H9 (cell line): ENCODE measurements at regions not wholly inside any gene's neighbourhood (a gene's known extent, or its start where the extent isn't known, plus 50 kb on each side); places are given as distances from the start of the nearest gene placed in this dataset.

Experiments used
- DNase-seq: peaks from one replicate; pipeline ENCODE4 v3.0.0-alpha.2; 2017
- H2AFZ ChIP-seq: one replicate; pipeline ENCODE4 v1.6.1; 2013; ENCODE audit warnings: mild to moderate bottlenecking, low read length, control low read depth, moderate library complexity
- H2AK5ac ChIP-seq: 2 replicates; pipeline ENCODE4 v1.6.1; 2013; ENCODE audit warnings: low read length, control low read depth, mixed read lengths; ENCODE audit not compliant: insufficient read length
- H2BK120ac ChIP-seq: one replicate; pipeline ENCODE4 v1.6.1; 2013; ENCODE audit warnings: low read depth, mild to moderate bottlenecking, low read length, control low read depth, inconsistent platforms; ENCODE audit not compliant: poor library complexity, severe bottlenecking
- H2BK12ac ChIP-seq: 2 replicates; pipeline ENCODE4 v1.6.1; 2013; ENCODE audit warnings: low read length, control low read depth, mixed read lengths, low read depth; ENCODE audit not compliant: insufficient read length
- H2BK15ac ChIP-seq: 2 replicates; pipeline ENCODE4 v1.6.1; 2013; ENCODE audit warnings: low read depth, low read length, control low read depth
- H2BK20ac ChIP-seq: one replicate; pipeline ENCODE4 v1.6.1; 2013; ENCODE audit warnings: low read depth, mild to moderate bottlenecking, low read length, control low read depth, inconsistent platforms; ENCODE audit not compliant: poor library complexity, severe bottlenecking
- H2BK5ac ChIP-seq: 2 replicates; pipeline ENCODE4 v1.6.1; 2013; ENCODE audit warnings: low read length, control low read depth, mixed read lengths; ENCODE audit not compliant: insufficient read length
- H3K14ac ChIP-seq: 2 replicates; pipeline ENCODE4 v1.6.1; 2013; ENCODE audit warnings: low read length, control low read depth; ENCODE audit not compliant: insufficient read depth
- H3K18ac ChIP-seq: 2 replicates; pipeline ENCODE4 v1.6.1; 2013; ENCODE audit warnings: low read depth, mild to moderate bottlenecking, mixed read lengths, low read length, control low read depth; ENCODE audit not compliant: insufficient read length
- H3K23ac ChIP-seq: 2 replicates; pipeline ENCODE4 v1.6.1; 2013; ENCODE audit warnings: low read length, control low read depth, mixed read lengths, low read depth; ENCODE audit not compliant: insufficient read length
- H3K23me2 ChIP-seq: 2 replicates; pipeline ENCODE4 v1.6.1; 2013; ENCODE audit warnings: low read depth, mild to moderate bottlenecking, mixed read lengths, low read length, control low read depth; ENCODE audit not compliant: insufficient read length, poor library complexity, severe bottlenecking
- H3K27ac ChIP-seq: 2 replicates; pipeline ENCODE4 v1.5.1; 2013; ENCODE audit warnings: low read length, control low read depth, mixed read lengths, low read depth; ENCODE audit not compliant: insufficient read length
- H3K27me3 ChIP-seq: 2 replicates; pipeline ENCODE4 v1.6.1; 2013; ENCODE audit warnings: low read length, control low read depth, inconsistent platforms; ENCODE audit not compliant: insufficient read depth
- H3K4ac ChIP-seq: 2 replicates; pipeline ENCODE4 v1.6.1; 2013; ENCODE audit warnings: low read depth, mild to moderate bottlenecking, control low read depth, inconsistent platforms, low read length, moderate library complexity
- H3K4me1 ChIP-seq: 2 replicates; pipeline ENCODE4 v1.6.1; 2013; ENCODE audit warnings: low read length, control low read depth, inconsistent platforms; ENCODE audit not compliant: insufficient read depth
- H3K4me2 ChIP-seq: 2 replicates; pipeline ENCODE4 v1.6.1; 2013; ENCODE audit warnings: low read length, control low read depth, mixed read lengths; ENCODE audit not compliant: insufficient read length, insufficient read depth
- H3K56ac ChIP-seq: 2 replicates; pipeline ENCODE4 v1.6.1; 2013; ENCODE audit warnings: low read depth, mild to moderate bottlenecking, mixed read lengths, low read length, control low read depth; ENCODE audit not compliant: insufficient read length
- H3K79me1 ChIP-seq: 2 replicates; pipeline ENCODE4 v1.6.1; 2013; ENCODE audit warnings: low read depth, mild to moderate bottlenecking, moderate library complexity, low read length, control low read depth, inconsistent platforms; ENCODE audit not compliant: insufficient read depth, poor library complexity, severe bottlenecking
- H3K79me2 ChIP-seq: 2 replicates; pipeline ENCODE4 v1.6.1; 2013; ENCODE audit warnings: low read length, control low read depth, inconsistent platforms; ENCODE audit not compliant: insufficient read depth
- H3K9ac ChIP-seq: 2 replicates; pipeline ENCODE4 v1.6.1; 2013; ENCODE audit warnings: low read length, control low read depth, mixed read lengths; ENCODE audit not compliant: insufficient read length; ENCODE audit errors: extremely low read depth
- H3K9me3 ChIP-seq: one replicate; pipeline ENCODE4 v1.6.1; 2013; ENCODE audit warnings: low read depth, low read length, inconsistent platforms; ENCODE audit not compliant: control insufficient read depth
- H3T11ph ChIP-seq: one replicate; pipeline ENCODE4 v1.6.1; 2013; ENCODE audit warnings: mild to moderate bottlenecking, low read length, control low read depth, inconsistent platforms
- H4K20me1 ChIP-seq: one replicate; pipeline ENCODE4 v1.6.1; 2013; ENCODE audit not compliant: control insufficient read depth, insufficient read length, insufficient read depth
- H4K5ac ChIP-seq: 2 replicates; pipeline ENCODE4 v1.6.1; 2013; ENCODE audit warnings: low read depth, mild to moderate bottlenecking, mixed read lengths, low read length, control low read depth; ENCODE audit not compliant: insufficient read length
- H4K8ac ChIP-seq: replicated peaks from 2 replicates; pipeline ENCODE4 v1.6.1; 2013; ENCODE audit warnings: low read length, control low read depth, mixed read lengths, low read depth; ENCODE audit not compliant: insufficient read length
- H4K91ac ChIP-seq: 2 replicates; pipeline ENCODE4 v1.6.1; 2013; ENCODE audit warnings: low read depth, mild to moderate bottlenecking, moderate library complexity, mixed read lengths, low read length, control low read depth; ENCODE audit not compliant: insufficient read length
- H3K27ac Mint-ChIP-seq, 3 experiments: 2 replicates in 2 of 3; 3 replicates in 1 of 3; pipeline ENCODE4 v1.8.0; 2020 to 2021; ENCODE audit warnings: mixed read lengths in 3 of 3, mild to moderate bottlenecking in 1 of 3, moderate library complexity in 1 of 3
- H3K27me3 Mint-ChIP-seq: 2 replicates; pipeline ENCODE4 v1.8.0; 2021; ENCODE audit warnings: low read depth, mild to moderate bottlenecking, moderate library complexity, mixed read lengths
- H3K36me3 Mint-ChIP-seq, 3 experiments: 2 replicates in 2 of 3; 3 replicates in 1 of 3; pipeline ENCODE4 v1.8.0; 2020 to 2021; ENCODE audit warnings: low read depth in 3 of 3, mixed read lengths in 3 of 3; ENCODE audit not compliant: insufficient read depth in 1 of 3
- H3K4me1 Mint-ChIP-seq, 2 experiments: 2 replicates each; pipeline ENCODE4 v1.8.0; 2020; ENCODE audit warnings: mixed read lengths in 2 of 2
- H3K4me3 Mint-ChIP-seq, 2 experiments: 2 replicates in 1 of 2; 3 replicates in 1 of 2; pipeline ENCODE4 v1.8.0; 2020 to 2021; ENCODE audit warnings: mild to moderate bottlenecking in 2 of 2, mixed read lengths in 2 of 2, moderate library complexity in 1 of 2
- H3K9me3 Mint-ChIP-seq, 2 experiments: 2 replicates in 1 of 2; 3 replicates in 1 of 2; pipeline ENCODE4 v1.8.0; 2020; ENCODE audit warnings: mild to moderate bottlenecking in 2 of 2, mixed read lengths in 2 of 2, moderate library complexity in 1 of 2
- CTCF ChIP-seq: fragments of 200-600 bp; sonication (generic); conservative IDR thresholded peaks from 3 replicates; pipeline ENCODE4 v1.8.0; 2021; ENCODE audit warnings: antibody characterized with exemption, mild to moderate bottlenecking
- WGBS: extraction: QIAGEN DNeasy Blood & Tissue Kit; methylation state at CpG from one replicate; pipeline ENCODE4 v1.1.7; 2013; ENCODE audit warnings: missing lambda C conversion rate, low lambda C conversion rate, mixed read lengths; ENCODE audit not compliant: insufficient read length; ENCODE audit errors: extremely low coverage; 5-methylcytosine and 5-hydroxymethylcytosine counted together

- H3K27me3 Mint-ChIP-seq, result no peaks in the 10 kb centered on the region
- Histone ChIP-seq H3T11ph (no peak overlapping the region), H3K4me1 (no peaks in the 10 kb centered on the region), H3K79me2 (no peaks in the 10 kb centered on the region), H2BK120ac (no peak overlapping the region), H2AFZ (no peak overlapping the region), H3K4ac (no peak overlapping the region), H3K27ac (no peak overlapping the region), H4K20me1 (no peaks in the 10 kb centered on the region), H4K5ac (no peak overlapping the region), H3K23ac (no peak overlapping the region), H4K8ac (no peak overlapping the region), H2BK15ac (no peak overlapping the region), H3K18ac (no peak overlapping the region), H4K91ac (no peak overlapping the region), H2BK20ac (no peak overlapping the region), H3K9me3 (peaks cover 6% of the 10 kb centered on the region), H3K9ac (no peak overlapping the region), H2BK12ac (no peak overlapping the region), H3K27me3 (no peaks in the 10 kb centered on the region), H2BK5ac (no peak overlapping the region), H3K56ac (no peak overlapping the region), H3K14ac (no peak overlapping the region), H3K79me1 (no peaks in the 10 kb centered on the region), H3K23me2 (no peaks in the 10 kb centered on the region), H3K4me2 (no peak overlapping the region), H2AK5ac (no peak overlapping the region)
- no CpG with 5 or more reads among the region's 2 CpGs for WGBS
- H3K36me3 Mint-ChIP-seq, result peaks cover 8 to 25% (median 13%) of the 10 kb centered on the region in 3 experiments
- no peak overlapping the region for H3K27ac Mint-ChIP-seq
- DNase-seq, result no peak
- no peak overlapping the region for H3K4me3 Mint-ChIP-seq
- peaks cover 7% of the 10 kb centered on the region in 2 experiments; a peak in 3 of 4 replicates for H3K4me1 Mint-ChIP-seq
- no peak for TF ChIP-seq CTCF
- H3K9me3 Mint-ChIP-seq, result peaks cover 28 to 33% of the 10 kb centered on the region in 2 experiments
Observed at GRCh38 chr20:7775072-7775471, 165.2 kb downstream of the HAO1 start.
